ENCODE measurements at regions not wholly inside any gene's neighbourhood (a gene's known extent, or its start where the extent isn't known, plus 50 kb on each side); places are given as distances from the start of the nearest gene placed in this dataset.
"Not testable (repeated sequence)": the region's sequence is repeated elsewhere in the genome, so short reads cannot be mapped to it uniquely, and the experiment has no call there.

DNA sequence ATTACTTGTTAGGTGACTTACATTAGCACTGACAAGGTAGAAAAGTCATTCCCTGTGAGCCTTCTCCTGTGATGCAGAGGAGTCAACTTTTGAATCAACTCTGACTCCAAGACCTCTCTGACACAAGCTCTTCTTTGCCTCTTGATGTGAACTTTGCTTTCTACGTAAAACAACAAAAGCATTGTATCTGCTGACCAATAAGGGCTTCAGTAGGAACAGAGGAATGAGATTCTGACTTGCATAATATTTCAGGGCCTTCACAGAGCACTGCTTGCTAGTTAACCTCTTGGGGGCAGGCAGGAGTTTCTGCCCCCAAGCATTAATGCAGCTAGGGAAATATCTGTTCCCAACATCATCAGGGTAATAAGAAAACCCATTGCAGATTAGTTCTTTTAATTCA, 791.5 kb downstream of the BCL11A start:
- ChIA-PET POLR2A (no interaction called here), CTCF (no interaction called here)

DNA sequence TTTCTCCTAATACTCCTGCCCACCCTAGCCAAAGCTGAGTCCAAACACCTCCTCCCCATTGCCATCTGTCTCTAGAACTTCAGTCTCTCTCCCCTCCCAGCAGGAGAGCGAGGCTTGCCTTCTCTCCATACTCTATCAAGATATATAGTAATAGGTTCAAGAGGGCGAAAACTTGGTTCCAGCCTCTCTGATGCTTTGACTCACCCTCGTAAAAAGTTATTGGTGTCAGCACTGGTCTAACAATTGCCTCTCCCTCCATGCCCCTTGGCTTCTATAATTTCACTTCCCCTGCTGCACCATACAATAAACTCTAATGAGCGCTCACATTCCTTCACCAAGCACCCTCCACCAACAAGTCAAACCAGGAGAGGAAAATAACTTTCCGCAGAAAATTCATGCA, 797.3 kb downstream of the BCL11A start:
- CTCF ChIA-PET = no interaction called here
- H3K27me3 Mint-ChIP-seq = no peaks in the 10 kb centered on the region
- H3K27ac Mint-ChIP-seq = no peak overlapping the region
- POLR2A ChIA-PET = no interaction called here
- no peak for DNase-seq
- no peaks in the 10 kb centered on the region for H3K36me3 Mint-ChIP-seq
- H3K9me3 Mint-ChIP-seq = no peaks in the 10 kb centered on the region
- intact Hi-C loops (cut with micrococcal nuclease) = no loop called here
- no peak overlapping the region for H3K4me3 Mint-ChIP-seq
- H3K4me1 Mint-ChIP-seq (ENCODE audit: low read depth) = no peaks in the 10 kb centered on the region

More for the DNA sequence above, 791.5 kb downstream of the BCL11A start:
- intact Hi-C loops (cut with micrococcal nuclease) = no loop called here
- Mint-ChIP-seq H3K36me3 (no peaks in the 10 kb centered on the region), H3K27me3 (no peaks in the 10 kb centered on the region), H3K4me1 (ENCODE audit: low read depth) (no peaks in the 10 kb centered on the region), H3K9me3 (no peaks in the 10 kb centered on the region), H3K4me3 (no peak overlapping the region), H3K27ac (no peak overlapping the region)
- no peak for DNase-seq

DNA sequence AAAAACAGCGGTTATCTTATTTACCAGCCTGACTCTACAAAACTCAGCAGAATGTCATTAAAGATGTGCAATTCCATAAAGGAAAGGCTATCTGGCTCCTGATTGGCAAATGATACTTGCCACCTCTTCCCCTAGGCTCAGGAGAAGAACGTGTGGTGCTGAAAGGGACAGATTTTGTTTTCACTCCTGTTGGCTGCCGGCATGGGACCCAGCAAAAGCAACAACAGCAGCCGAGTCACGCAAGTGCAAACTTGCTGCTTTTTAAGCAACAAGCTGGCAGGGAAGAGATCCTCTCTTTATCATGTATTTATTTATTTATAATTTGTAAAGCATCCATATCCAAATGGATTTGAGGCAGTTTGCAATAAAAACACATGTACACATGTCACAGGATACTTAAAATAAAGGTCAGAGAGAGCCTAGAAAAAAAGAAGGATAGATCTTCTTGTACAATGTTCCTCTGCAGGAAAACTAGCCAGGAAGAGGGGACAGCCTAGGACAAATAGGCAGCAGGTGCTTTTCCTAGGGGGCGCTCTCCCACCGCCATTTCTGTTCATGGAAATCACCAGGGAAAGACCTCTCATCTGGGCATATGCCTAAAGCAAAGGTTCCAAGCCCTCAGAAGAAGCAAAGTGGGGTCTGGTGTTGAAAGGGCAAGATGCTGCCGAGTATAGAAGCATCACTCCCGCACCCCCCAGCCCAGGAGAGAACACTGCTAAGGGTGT, 799.3 kb downstream of the BCL11A start:
- ChIA-PET POLR2A (no interaction called here), CTCF (no interaction called here)
- no peak overlapping the region for H3K27ac Mint-ChIP-seq
- no peaks in the 10 kb centered on the region for H3K27me3 Mint-ChIP-seq
- H3K36me3 Mint-ChIP-seq = no peaks in the 10 kb centered on the region
- DNase-seq = no peak
- H3K4me3 Mint-ChIP-seq = no peak overlapping the region
- no peaks in the 10 kb centered on the region for H3K4me1 Mint-ChIP-seq (ENCODE audit: low read depth)
- intact Hi-C loops (cut with micrococcal nuclease) = no loop called here
- H3K9me3 Mint-ChIP-seq = no peaks in the 10 kb centered on the region

DNA sequence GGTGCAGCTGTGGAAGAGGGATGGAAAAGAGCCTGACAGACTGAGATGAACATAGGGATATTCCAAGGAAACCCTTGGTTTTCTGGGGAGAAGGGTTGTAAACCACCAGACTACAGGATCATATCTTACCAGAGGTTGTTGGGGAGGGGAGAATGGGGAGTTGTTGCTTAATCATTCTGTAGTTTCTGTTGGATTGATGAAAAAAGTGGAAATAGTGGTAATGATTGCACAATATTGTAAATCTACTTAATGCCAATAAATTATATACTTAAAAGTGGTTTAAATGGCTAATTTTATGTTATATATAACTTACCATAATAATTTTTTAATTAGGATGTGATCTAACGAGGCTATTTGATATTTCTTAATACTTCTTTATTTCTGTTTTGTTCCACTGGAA, 800.9 kb downstream of the BCL11A start:
- intact Hi-C loops (cut with micrococcal nuclease) = no loop called here
- H3K4me3 Mint-ChIP-seq = no peak overlapping the region
- no peaks in the 10 kb centered on the region for H3K4me1 Mint-ChIP-seq (ENCODE audit: low read depth)
- no peaks in the 10 kb centered on the region for H3K27me3 Mint-ChIP-seq
- no peaks in the 10 kb centered on the region for H3K9me3 Mint-ChIP-seq
- DNase-seq = no peak
- no peak overlapping the region for H3K27ac Mint-ChIP-seq
- no peaks in the 10 kb centered on the region for H3K36me3 Mint-ChIP-seq
- ChIA-PET CTCF (no interaction called here), POLR2A (no interaction called here)

DNA sequence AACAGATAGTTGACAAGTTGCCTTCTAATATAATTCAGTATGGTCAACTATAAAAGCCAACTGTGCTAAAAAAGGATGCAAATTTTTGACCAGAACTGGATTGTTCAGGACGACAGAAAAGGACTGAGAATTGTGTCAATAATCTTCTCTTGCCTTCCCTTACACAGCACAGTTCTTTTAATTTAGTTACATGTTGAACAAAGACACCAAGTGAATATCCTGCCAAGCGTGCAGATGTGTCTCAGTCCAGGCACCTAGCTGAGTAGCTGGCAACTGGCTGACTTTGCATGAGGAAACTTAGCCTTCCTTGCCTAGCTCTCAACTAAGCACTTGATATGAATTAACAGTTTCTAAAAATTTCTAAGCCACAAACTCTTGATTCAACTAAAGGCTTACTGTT, 801.4 kb downstream of the BCL11A start:
- Mint-ChIP-seq H3K4me1 (ENCODE audit: low read depth) (no peaks in the 10 kb centered on the region), H3K27ac (no peak overlapping the region), H3K27me3 (no peaks in the 10 kb centered on the region), H3K9me3 (no peaks in the 10 kb centered on the region), H3K4me3 (no peak overlapping the region), H3K36me3 (no peaks in the 10 kb centered on the region)
- ChIA-PET POLR2A (no interaction called here), CTCF (no interaction called here)
- intact Hi-C loops (cut with micrococcal nuclease) = no loop called here
- no peak for DNase-seq

DNA sequence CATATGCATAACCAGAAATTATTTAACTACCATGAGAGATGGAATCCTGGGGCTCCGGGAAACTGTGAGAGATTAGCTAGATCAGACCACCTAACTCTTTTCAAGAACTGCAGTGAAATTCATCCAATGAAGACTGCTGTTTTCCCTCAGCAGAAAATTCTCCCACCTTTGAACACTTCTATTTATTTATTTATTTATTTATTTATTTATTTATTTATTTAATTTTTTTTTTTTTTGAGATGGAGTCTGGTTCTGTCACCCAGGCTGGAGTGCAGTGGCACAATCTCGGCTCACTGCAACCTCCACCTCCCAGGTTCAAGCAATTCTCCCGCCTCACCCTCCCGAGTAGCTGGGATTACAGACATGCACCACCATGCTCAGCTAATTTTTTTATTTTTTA, 802.2 kb downstream of the BCL11A start:
- H3K36me3 Mint-ChIP-seq; H3K4me1 Mint-ChIP-seq (ENCODE audit: low read depth); POLR2A ChIA-PET; CTCF ChIA-PET; H3K27ac Mint-ChIP-seq; H3K27me3 Mint-ChIP-seq; intact Hi-C loops (cut with micrococcal nuclease); H3K9me3 Mint-ChIP-seq; DNase-seq; H3K4me3 Mint-ChIP-seq: not testable (repeated sequence)

DNA sequence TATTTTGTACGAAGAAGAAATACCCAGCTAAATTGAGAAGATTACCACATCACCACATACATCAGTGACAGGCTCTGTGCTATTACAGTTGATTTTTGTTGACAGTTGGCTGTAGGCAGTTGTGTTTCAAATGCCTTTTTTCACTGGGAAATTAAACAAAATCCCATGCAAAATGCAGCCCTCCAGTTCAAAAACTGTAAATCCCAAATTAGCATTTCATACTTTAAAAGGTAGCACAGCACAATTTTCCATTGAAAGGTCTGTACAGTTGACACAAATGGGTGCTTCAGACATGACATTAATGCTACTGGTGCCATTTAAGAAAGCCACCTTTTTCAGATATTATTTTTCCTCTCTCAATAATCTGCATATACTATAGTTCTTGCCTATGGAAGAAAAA, 807.2 kb downstream of the BCL11A start:
- H3K36me3 Mint-ChIP-seq = no peaks in the 10 kb centered on the region
- no peaks in the 10 kb centered on the region for H3K27me3 Mint-ChIP-seq
- no peak for DNase-seq
- no peak overlapping the region for H3K27ac Mint-ChIP-seq
- intact Hi-C loops (cut with micrococcal nuclease) = no loop called here
- POLR2A ChIA-PET = no interaction called here
- CTCF ChIA-PET = no interaction called here
- H3K9me3 Mint-ChIP-seq = no peaks in the 10 kb centered on the region
- H3K4me1 Mint-ChIP-seq (ENCODE audit: low read depth) = no peaks in the 10 kb centered on the region
- no peak overlapping the region for H3K4me3 Mint-ChIP-seq

DNA sequence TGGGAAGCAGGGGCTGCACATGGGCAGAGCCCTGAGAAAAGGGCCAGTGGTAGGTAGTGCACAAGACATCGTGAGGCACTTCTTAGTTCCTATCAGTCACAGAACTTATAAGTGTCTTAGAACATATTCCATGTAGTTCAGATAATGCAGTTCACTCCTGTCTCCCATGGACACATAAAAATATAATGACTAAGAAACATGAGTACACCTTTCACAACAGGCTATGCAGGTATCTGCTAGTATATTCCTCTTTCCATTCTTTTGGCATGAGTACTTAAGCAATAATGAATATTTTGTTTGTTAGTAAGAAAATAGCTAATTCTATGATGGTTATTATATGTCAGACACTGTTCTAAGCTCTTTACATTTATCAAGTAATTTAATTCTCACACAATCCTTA, 808.4 kb downstream of the BCL11A start:
- no peaks in the 10 kb centered on the region for H3K36me3 Mint-ChIP-seq

DNA sequence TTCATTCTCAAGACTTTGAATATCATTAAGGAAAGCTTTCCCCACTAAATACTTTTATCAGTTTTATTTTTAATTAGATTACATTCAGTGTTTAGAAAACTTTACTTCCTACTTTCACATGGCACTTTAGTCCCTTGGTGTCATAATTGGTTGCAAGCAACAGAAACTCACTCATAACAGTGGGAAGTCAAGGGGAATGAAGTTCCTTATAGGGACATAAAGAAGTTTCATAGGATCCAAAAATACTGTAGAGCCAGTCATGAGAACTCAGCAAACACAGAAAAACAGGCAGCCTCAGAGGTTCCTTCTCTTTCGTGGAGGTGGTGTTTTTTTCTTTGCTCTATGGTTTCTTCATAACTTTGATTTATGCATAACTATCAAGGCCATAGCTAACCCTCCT, 809.0 kb downstream of the BCL11A start:
- POLR2A ChIA-PET = no interaction called here

More for the DNA sequence above, 808.4 kb downstream of the BCL11A start:
- no peak for DNase-seq
- Mint-ChIP-seq H3K27me3 (no peaks in the 10 kb centered on the region), H3K27ac (no peak overlapping the region), H3K4me1 (ENCODE audit: low read depth) (no peaks in the 10 kb centered on the region), H3K4me3 (no peak overlapping the region), H3K9me3 (no peaks in the 10 kb centered on the region)
- ChIA-PET POLR2A (no interaction called here), CTCF (no interaction called here)
- intact Hi-C loops (cut with micrococcal nuclease) = no loop called here

DNA sequence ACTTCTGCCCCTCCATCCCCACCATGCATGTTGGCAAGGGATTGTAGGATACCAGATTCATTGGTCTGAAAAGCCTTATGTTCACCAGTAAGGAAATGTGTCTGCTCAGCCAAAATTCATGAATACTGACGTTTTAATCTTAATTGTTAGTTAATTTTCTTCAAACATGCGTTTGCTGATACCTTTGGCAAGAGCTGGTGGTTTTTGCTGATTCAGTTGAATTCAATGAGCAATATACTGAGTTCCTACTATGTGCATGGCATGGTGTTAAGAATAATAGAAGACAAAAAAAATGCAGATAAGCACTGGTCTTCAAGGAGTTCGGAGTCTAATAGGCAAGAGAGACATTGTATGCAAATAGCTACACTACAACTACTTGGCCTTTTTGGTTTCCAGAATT, 811.6 kb downstream of the BCL11A start:
- intact Hi-C loops (cut with micrococcal nuclease) = no loop called here
- POLR2A ChIA-PET = no interaction called here
- H3K27me3 Mint-ChIP-seq = no peaks in the 10 kb centered on the region
- CTCF ChIA-PET = no interaction called here
- H3K4me3 Mint-ChIP-seq = no peak overlapping the region
- no peaks in the 10 kb centered on the region for H3K9me3 Mint-ChIP-seq
- H3K36me3 Mint-ChIP-seq = no peaks in the 10 kb centered on the region
- H3K27ac Mint-ChIP-seq = no peak overlapping the region
- no peak for DNase-seq
- H3K4me1 Mint-ChIP-seq (ENCODE audit: low read depth) = no peaks in the 10 kb centered on the region

More for the DNA sequence above, 809.0 kb downstream of the BCL11A start:
- no peaks in the 10 kb centered on the region for H3K4me1 Mint-ChIP-seq (ENCODE audit: low read depth)
- intact Hi-C loops (cut with micrococcal nuclease) = no loop called here
- CTCF ChIA-PET = no interaction called here
- DNase-seq = no peak
- no peak overlapping the region for H3K27ac Mint-ChIP-seq
- no peak overlapping the region for H3K4me3 Mint-ChIP-seq
- H3K36me3 Mint-ChIP-seq = no peaks in the 10 kb centered on the region
- H3K27me3 Mint-ChIP-seq = no peaks in the 10 kb centered on the region
- H3K9me3 Mint-ChIP-seq = no peaks in the 10 kb centered on the region

DNA sequence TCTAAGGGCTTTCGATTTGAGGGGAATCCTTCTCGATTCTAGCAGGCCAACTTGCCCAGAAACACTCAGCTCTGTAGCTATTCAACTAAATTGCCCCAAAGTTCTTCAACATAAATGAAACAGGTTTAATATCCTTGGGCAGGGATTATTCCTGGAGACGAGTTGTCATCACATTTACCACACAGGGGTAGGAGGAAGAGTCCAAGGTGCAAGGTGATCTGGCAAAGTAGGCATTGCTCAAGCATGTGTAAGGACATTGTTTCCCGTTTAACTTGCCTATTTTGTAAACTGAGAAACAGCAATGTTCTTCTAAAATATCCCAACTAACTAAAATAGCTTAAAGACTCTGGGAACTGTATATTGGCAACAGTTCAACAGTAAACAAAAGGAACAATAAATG, 814.3 kb downstream of the BCL11A start:
- POLR2A ChIA-PET = no interaction called here

DNA sequence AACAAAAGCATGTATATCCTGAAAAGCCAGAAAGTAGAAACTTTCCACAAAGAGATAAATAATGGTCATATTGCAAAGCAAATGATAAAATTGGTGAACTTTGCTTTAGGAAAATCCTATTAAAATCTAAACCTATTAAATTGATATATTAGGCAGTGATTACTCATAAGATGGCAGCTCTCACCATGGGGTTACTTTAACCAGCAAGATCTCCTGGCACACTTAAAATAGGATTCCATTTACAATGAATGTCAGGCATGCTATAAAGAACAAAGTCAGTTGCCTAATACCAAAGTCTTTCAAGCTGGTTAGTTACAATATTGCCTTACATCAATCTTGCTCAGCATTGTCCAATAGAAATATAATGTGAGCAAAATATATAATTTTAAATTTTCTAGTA, 816.2 kb downstream of the BCL11A start:
- H3K27me3 Mint-ChIP-seq = no peaks in the 10 kb centered on the region
- no peak overlapping the region for H3K27ac Mint-ChIP-seq
- no peak for DNase-seq
- intact Hi-C loops (cut with micrococcal nuclease) = no loop called here
- no peaks in the 10 kb centered on the region for H3K9me3 Mint-ChIP-seq
- POLR2A ChIA-PET = no interaction called here
- CTCF ChIA-PET = no interaction called here
- H3K4me1 Mint-ChIP-seq (ENCODE audit: low read depth) = no peaks in the 10 kb centered on the region
- no peak overlapping the region for H3K4me3 Mint-ChIP-seq
- no peaks in the 10 kb centered on the region for H3K36me3 Mint-ChIP-seq

More for the DNA sequence above, 814.3 kb downstream of the BCL11A start:
- H3K9me3 Mint-ChIP-seq = no peaks in the 10 kb centered on the region
- no peaks in the 10 kb centered on the region for H3K27me3 Mint-ChIP-seq
- no peaks in the 10 kb centered on the region for H3K36me3 Mint-ChIP-seq
- no peak overlapping the region for H3K4me3 Mint-ChIP-seq
- CTCF ChIA-PET = no interaction called here
- no peaks in the 10 kb centered on the region for H3K4me1 Mint-ChIP-seq (ENCODE audit: low read depth)
- intact Hi-C loops (cut with micrococcal nuclease) = no loop called here
- no peak overlapping the region for H3K27ac Mint-ChIP-seq
- DNase-seq = no peak

DNA sequence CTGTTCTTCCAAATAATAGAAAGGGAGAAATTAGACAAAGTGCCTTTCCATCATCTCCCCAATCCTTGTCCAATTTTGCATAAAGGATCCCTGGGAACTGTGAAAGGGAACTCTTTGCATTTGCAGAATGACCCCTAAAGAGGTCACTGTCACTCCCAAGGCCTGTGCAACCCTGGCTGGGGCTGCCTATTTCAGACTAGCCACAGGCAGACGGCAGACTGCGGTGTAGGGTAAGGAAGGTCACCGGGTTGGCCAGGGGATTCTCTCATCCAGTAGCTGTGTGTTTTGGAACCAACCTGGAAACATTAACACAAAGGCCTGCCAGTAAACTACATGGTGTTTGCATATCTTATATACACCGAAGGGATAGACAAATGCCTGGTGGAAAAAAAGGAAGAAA, 818.7 kb downstream of the BCL11A start:
- ChIA-PET CTCF (no interaction called here), POLR2A (no interaction called here)
- Mint-ChIP-seq H3K9me3 (no peaks in the 10 kb centered on the region), H3K27ac (no peak overlapping the region), H3K4me1 (ENCODE audit: low read depth) (no peaks in the 10 kb centered on the region), H3K27me3 (no peaks in the 10 kb centered on the region), H3K4me3 (no peak overlapping the region), H3K36me3 (no peaks in the 10 kb centered on the region)
- no peak for DNase-seq
- intact Hi-C loops (cut with micrococcal nuclease) = no loop called here

DNA sequence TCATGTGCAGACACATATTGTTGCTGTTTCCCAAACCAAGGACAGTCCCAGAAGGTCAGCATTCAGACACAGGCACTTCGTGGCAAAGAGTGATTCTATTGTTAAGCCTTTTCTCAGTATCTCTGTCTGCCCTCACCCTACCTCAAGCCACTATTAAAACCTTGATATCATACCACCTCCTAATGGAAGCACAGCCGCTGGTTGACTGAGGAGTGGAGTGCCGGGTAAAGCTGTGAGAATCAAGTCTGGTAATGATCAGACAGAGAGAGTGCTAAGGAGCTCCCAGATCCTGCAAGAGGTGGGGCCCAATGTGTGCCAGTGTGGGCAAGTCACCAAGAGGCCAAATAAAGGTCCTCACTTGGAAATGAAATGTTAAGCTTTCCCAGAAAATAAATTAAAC, 819.5 kb downstream of the BCL11A start:
- H3K27ac Mint-ChIP-seq = no peak overlapping the region
- H3K4me3 Mint-ChIP-seq = no peak overlapping the region
- H3K27me3 Mint-ChIP-seq = no peaks in the 10 kb centered on the region
- intact Hi-C loops (cut with micrococcal nuclease) = no loop called here
- DNase-seq = no peak
- no peaks in the 10 kb centered on the region for H3K36me3 Mint-ChIP-seq
- POLR2A ChIA-PET = no interaction called here
- CTCF ChIA-PET = no interaction called here
- no peaks in the 10 kb centered on the region for H3K4me1 Mint-ChIP-seq (ENCODE audit: low read depth)
- H3K9me3 Mint-ChIP-seq = no peaks in the 10 kb centered on the region
